ENCODE measurements at regions not wholly inside any gene's neighbourhood (a gene's known extent, or its start where the extent isn't known, plus 50 kb on each side); places are given as distances from the start of the nearest gene placed in this dataset.

- H3K4me1 ChIP-seq (ENCODE audit: control insufficient read depth, insufficient read depth, low read length, poor library complexity, severe bottlenecking), result peaks cover 16% of the 10 kb centered on the region
- H3K4me3 ChIP-seq (ENCODE audit: insufficient read depth, low read depth, low read length, poor library complexity, severe bottlenecking), result peak overlapping the region; percentile 66
- H3K27ac ChIP-seq (ENCODE audit: insufficient read depth, low read length, poor library complexity, severe bottlenecking), result no peak overlapping the region
- DNase-seq, result peak; percentile 85 to 92 (median 90)
- no peaks in the 10 kb centered on the region for H3K9me3 ChIP-seq (ENCODE audit: control insufficient read depth, low read length)
- H3K27me3 ChIP-seq (replicated peaks; ENCODE audit: control insufficient read depth, insufficient read depth, low read length, poor library complexity, severe bottlenecking), result no peaks in the 10 kb centered on the region
- peaks cover 3% of the 10 kb centered on the region for H3K36me3 ChIP-seq (ENCODE audit: control insufficient read depth, insufficient read depth, low read length)
These were observed 59.1 kb downstream of the ZNF467 start for GRCh38 chr7:149714081-149714909.

GRCh38 chr7:149713731-149714068 is 59.7 kb downstream of the ZNF467 start:
- H3K27me3 ChIP-seq (replicated peaks; ENCODE audit: control insufficient read depth, insufficient read depth, low read length, poor library complexity, severe bottlenecking), result no peaks in the 10 kb centered on the region
- no peak overlapping the region for H3K27ac ChIP-seq (ENCODE audit: insufficient read depth, low read length, poor library complexity, severe bottlenecking)
- no peaks in the 10 kb centered on the region for H3K36me3 ChIP-seq (ENCODE audit: control insufficient read depth, insufficient read depth, low read length)
- H3K4me3 ChIP-seq (ENCODE audit: insufficient read depth, low read depth, low read length, poor library complexity, severe bottlenecking), result peak overlapping the region; percentile 66
- H3K9me3 ChIP-seq (ENCODE audit: control insufficient read depth, low read length), result no peaks in the 10 kb centered on the region
- DNase-seq, result no peak
- H3K4me1 ChIP-seq (ENCODE audit: control insufficient read depth, insufficient read depth, low read length, poor library complexity, severe bottlenecking), result peaks cover 16% of the 10 kb centered on the region

DNA sequence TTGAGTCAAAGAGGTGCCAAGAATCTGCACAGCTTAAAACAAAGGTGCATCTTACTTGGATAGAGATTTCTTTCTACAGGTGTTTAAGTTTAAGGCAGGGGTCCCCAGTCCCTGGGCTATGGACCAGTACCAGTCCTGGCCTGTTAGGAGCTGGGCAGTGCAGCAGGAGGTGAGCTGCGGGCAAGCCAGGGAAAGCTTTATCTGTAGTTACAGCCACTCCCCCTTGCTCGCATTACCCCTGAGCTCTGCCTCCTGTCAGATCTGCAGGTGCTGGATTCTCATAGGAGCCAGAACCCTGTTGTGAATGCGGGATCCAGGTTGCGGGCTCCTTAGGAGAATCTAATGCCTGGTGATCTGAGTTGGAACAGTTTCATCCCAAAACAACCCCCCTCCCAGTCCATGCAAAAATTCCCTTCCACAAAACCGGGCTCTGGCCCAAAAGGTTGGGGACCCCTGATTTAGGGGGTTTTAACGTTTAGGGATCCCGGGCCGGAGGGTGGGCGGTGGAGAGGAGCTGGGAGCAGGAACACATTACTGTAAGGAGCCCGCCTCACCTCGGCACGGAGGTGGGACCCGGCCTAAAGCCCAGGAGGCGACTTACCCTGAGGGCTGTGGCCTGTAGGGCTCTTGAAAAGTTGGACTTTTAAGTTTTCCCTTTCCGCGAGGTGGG is 60.2 kb downstream of the ZNF467 start:
- DNase-seq, result no peak
- Histone ChIP-seq H3K27me3 (replicated peaks; ENCODE audit: control insufficient read depth, insufficient read depth, low read length, poor library complexity, severe bottlenecking) (no peaks in the 10 kb centered on the region), H3K4me3 (ENCODE audit: insufficient read depth, low read depth, low read length, poor library complexity, severe bottlenecking) (no peak overlapping the region), H3K4me1 (ENCODE audit: control insufficient read depth, insufficient read depth, low read length, poor library complexity, severe bottlenecking) (peaks cover 16% of the 10 kb centered on the region), H3K36me3 (ENCODE audit: control insufficient read depth, insufficient read depth, low read length) (no peaks in the 10 kb centered on the region), H3K27ac (ENCODE audit: insufficient read depth, low read length, poor library complexity, severe bottlenecking) (no peak overlapping the region), H3K9me3 (ENCODE audit: control insufficient read depth, low read length) (no peaks in the 10 kb centered on the region)

DNA sequence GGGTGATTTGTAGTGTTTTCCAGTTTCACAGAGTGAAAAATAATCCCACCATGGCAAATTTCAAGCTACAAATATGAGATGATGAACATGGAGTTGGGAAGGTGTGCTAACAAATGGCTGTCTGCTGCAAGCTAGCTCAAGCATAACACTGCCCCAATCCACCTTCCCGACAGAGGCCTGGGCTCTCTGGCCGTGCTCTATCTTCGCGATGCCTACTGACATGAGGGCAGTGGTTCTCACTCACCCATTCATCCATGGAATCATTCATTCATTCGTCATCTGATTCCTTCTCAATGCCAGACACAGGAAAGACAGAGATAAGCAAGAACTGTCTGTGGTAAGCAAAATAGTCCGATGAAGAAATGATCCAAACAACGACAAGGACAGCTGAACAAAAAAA is 65.4 kb downstream of the ZNF467 start:
- Histone ChIP-seq H3K27ac (ENCODE audit: insufficient read depth, low read length, poor library complexity, severe bottlenecking) (no peak overlapping the region), H3K36me3 (ENCODE audit: control insufficient read depth, insufficient read depth, low read length) (no peaks in the 10 kb centered on the region), H3K27me3 (replicated peaks; ENCODE audit: control insufficient read depth, insufficient read depth, low read length, poor library complexity, severe bottlenecking) (peaks cover 3% of the 10 kb centered on the region), H3K4me1 (ENCODE audit: control insufficient read depth, insufficient read depth, low read length, poor library complexity, severe bottlenecking) (no peaks in the 10 kb centered on the region), H3K4me3 (ENCODE audit: insufficient read depth, low read depth, low read length, poor library complexity, severe bottlenecking) (no peak overlapping the region), H3K9me3 (ENCODE audit: control insufficient read depth, low read length) (no peaks in the 10 kb centered on the region)
- no peak for DNase-seq

GRCh38 chr7:149707448-149707886 is 65.9 kb downstream of the ZNF467 start:
- Histone ChIP-seq H3K4me1 (ENCODE audit: control insufficient read depth, insufficient read depth, low read length, poor library complexity, severe bottlenecking) (no peaks in the 10 kb centered on the region), H3K27me3 (replicated peaks; ENCODE audit: control insufficient read depth, insufficient read depth, low read length, poor library complexity, severe bottlenecking) (peaks cover 3% of the 10 kb centered on the region), H3K27ac (ENCODE audit: insufficient read depth, low read length, poor library complexity, severe bottlenecking) (no peak overlapping the region), H3K36me3 (ENCODE audit: control insufficient read depth, insufficient read depth, low read length) (no peaks in the 10 kb centered on the region), H3K4me3 (ENCODE audit: insufficient read depth, low read depth, low read length, poor library complexity, severe bottlenecking) (no peak overlapping the region), H3K9me3 (ENCODE audit: control insufficient read depth, low read length) (no peaks in the 10 kb centered on the region)
- DNase-seq, result no peak

GRCh38 chr7:149706398-149706797 is 67.0 kb downstream of the ZNF467 start:
- Histone ChIP-seq H3K9me3 (ENCODE audit: control insufficient read depth, low read length) (no peaks in the 10 kb centered on the region), H3K4me1 (ENCODE audit: control insufficient read depth, insufficient read depth, low read length, poor library complexity, severe bottlenecking) (no peaks in the 10 kb centered on the region), H3K36me3 (ENCODE audit: control insufficient read depth, insufficient read depth, low read length) (no peaks in the 10 kb centered on the region), H3K27ac (ENCODE audit: insufficient read depth, low read length, poor library complexity, severe bottlenecking) (no peak overlapping the region), H3K4me3 (ENCODE audit: insufficient read depth, low read depth, low read length, poor library complexity, severe bottlenecking) (no peak overlapping the region), H3K27me3 (replicated peaks; ENCODE audit: control insufficient read depth, insufficient read depth, low read length, poor library complexity, severe bottlenecking) (peaks cover 3% of the 10 kb centered on the region)
- DNase-seq, result no peak

- Histone ChIP-seq H3K4me1 (ENCODE audit: control insufficient read depth, insufficient read depth, low read length, poor library complexity, severe bottlenecking) (no peaks in the 10 kb centered on the region), H3K36me3 (ENCODE audit: control insufficient read depth, insufficient read depth, low read length) (no peaks in the 10 kb centered on the region), H3K4me3 (ENCODE audit: insufficient read depth, low read depth, low read length, poor library complexity, severe bottlenecking) (no peak overlapping the region), H3K27ac (ENCODE audit: insufficient read depth, low read length, poor library complexity, severe bottlenecking) (no peak overlapping the region), H3K9me3 (ENCODE audit: control insufficient read depth, low read length) (no peaks in the 10 kb centered on the region), H3K27me3 (replicated peaks; ENCODE audit: control insufficient read depth, insufficient read depth, low read length, poor library complexity, severe bottlenecking) (peaks cover 3% of the 10 kb centered on the region)
- DNase-seq, result no peak
These were observed 68.9 kb downstream of the ZNF467 start for GRCh38 chr7:149704507-149704906.

GRCh38 chr7:149703044-149703650 is 70.2 kb downstream of the ZNF467 start:
- Histone ChIP-seq H3K36me3 (ENCODE audit: control insufficient read depth, insufficient read depth, low read length) (no peaks in the 10 kb centered on the region), H3K27ac (ENCODE audit: insufficient read depth, low read length, poor library complexity, severe bottlenecking) (no peak overlapping the region), H3K9me3 (ENCODE audit: control insufficient read depth, low read length) (no peaks in the 10 kb centered on the region), H3K27me3 (replicated peaks; ENCODE audit: control insufficient read depth, insufficient read depth, low read length, poor library complexity, severe bottlenecking) (peaks cover 3% of the 10 kb centered on the region), H3K4me3 (ENCODE audit: insufficient read depth, low read depth, low read length, poor library complexity, severe bottlenecking) (no peak overlapping the region), H3K4me1 (ENCODE audit: control insufficient read depth, insufficient read depth, low read length, poor library complexity, severe bottlenecking) (no peaks in the 10 kb centered on the region)
- no peak for DNase-seq

- Histone ChIP-seq H3K27me3 (replicated peaks; ENCODE audit: control insufficient read depth, insufficient read depth, low read length, poor library complexity, severe bottlenecking) (peaks cover 3% of the 10 kb centered on the region), H3K4me1 (ENCODE audit: control insufficient read depth, insufficient read depth, low read length, poor library complexity, severe bottlenecking) (no peaks in the 10 kb centered on the region), H3K4me3 (ENCODE audit: insufficient read depth, low read depth, low read length, poor library complexity, severe bottlenecking) (no peak overlapping the region), H3K36me3 (ENCODE audit: control insufficient read depth, insufficient read depth, low read length) (no peaks in the 10 kb centered on the region), H3K9me3 (ENCODE audit: control insufficient read depth, low read length) (no peaks in the 10 kb centered on the region), H3K27ac (ENCODE audit: insufficient read depth, low read length, poor library complexity, severe bottlenecking) (no peak overlapping the region)
- DNase-seq, result no peak
These were observed 71.7 kb downstream of the ZNF467 start for GRCh38 chr7:149701495-149702240.
